DOHH2 (cell line): ENCODE measurements at regions not wholly inside any gene's neighbourhood (a gene's known extent, or its start where the extent isn't known, plus 50 kb on each side); places are given as distances from the start of the nearest gene placed in this dataset.

Source experiments
- H3F3A ChIP-seq: fragments of 200-600 bp; sonication (generic), shearing (Covaris generic); 2 replicates; pipeline ENCODE4 v1.6.0; 2016; ENCODE audit warnings: antibody characterized with exemption, mild to moderate bottlenecking; ENCODE audit not compliant: control insufficient read depth, insufficient read depth
- H3K27ac ChIP-seq: fragments of 200-600 bp; sonication (generic); 2 replicates; pipeline ENCODE4 v1.5.1; 2014; ENCODE audit warnings: low read depth, mild to moderate bottlenecking, low read length, moderate library complexity
- H3K27me3 ChIP-seq: fragments of 200-600 bp; sonication (generic); 2 replicates; pipeline ENCODE4 v1.6.1; 2014; ENCODE audit warnings: mild to moderate bottlenecking, low read length, mixed read lengths; ENCODE audit not compliant: control insufficient read depth
- H3K36me3 ChIP-seq: fragments of 200-600 bp; sonication (generic); 2 replicates; pipeline ENCODE4 v1.6.1; 2014; ENCODE audit warnings: mild to moderate bottlenecking, low read length, moderate library complexity, mixed read lengths; ENCODE audit not compliant: control insufficient read depth
- H3K4me1 ChIP-seq: fragments of 200-600 bp; sonication (generic); 2 replicates; pipeline ENCODE4 v1.6.1; 2014; ENCODE audit warnings: mild to moderate bottlenecking, low read length, mixed read lengths; ENCODE audit not compliant: control insufficient read depth
- H3K4me2 ChIP-seq: fragments of 200-600 bp; sonication (generic); 2 replicates; pipeline ENCODE4 v1.6.0; 2014; ENCODE audit warnings: mild to moderate bottlenecking, low read length, moderate library complexity
- H3K4me3 ChIP-seq: fragments of 200-600 bp; sonication (generic); 2 replicates; pipeline ENCODE4 v1.5.1; 2014; ENCODE audit warnings: mild to moderate bottlenecking, low read length, mixed read lengths
- H3K79me2 ChIP-seq: fragments of 200-600 bp; sonication (generic); 2 replicates; pipeline ENCODE4 v1.6.1; 2014; ENCODE audit warnings: mild to moderate bottlenecking, low read length, mixed read lengths; ENCODE audit not compliant: control insufficient read depth
- H3K9me2 ChIP-seq: fragments of 200-600 bp; sonication (generic); replicated peaks from 2 replicates; pipeline ENCODE4 v1.6.1; 2014; ENCODE audit warnings: mild to moderate bottlenecking, low read length, mixed read lengths; ENCODE audit not compliant: control insufficient read depth
- H3K9me3 ChIP-seq: fragments of 200-600 bp; sonication (generic); 2 replicates; pipeline ENCODE4 v1.6.1; 2014; ENCODE audit warnings: antibody characterized with exemption, low read length, mixed read lengths; ENCODE audit not compliant: control insufficient read depth, insufficient read depth
- H4K20me1 ChIP-seq: fragments of 200-600 bp; sonication (generic); 2 replicates; pipeline ENCODE4 v1.6.0; 2014; ENCODE audit warnings: low read depth, mild to moderate bottlenecking, antibody characterized with exemption, low read length, moderate library complexity; ENCODE audit not compliant: control insufficient read depth, insufficient read depth
- CTCF ChIP-seq: fragments of 200-600 bp; sonication (generic); IDR thresholded peaks from one replicate; pipeline ENCODE4 v1.5.1; 2014; ENCODE audit warnings: antibody characterized with exemption, mild to moderate bottlenecking, low read depth, low read length; ENCODE audit not compliant: poor library complexity, severe bottlenecking
- EZH2phosphoT487 ChIP-seq: fragments of 200-600 bp; sonication (generic); IDR thresholded peaks from 2 replicates; pipeline ENCODE4 v1.6.1; 2017; ENCODE audit warnings: borderline replicate concordance, mild to moderate bottlenecking, antibody characterized with exemption, low read length, moderate library complexity, mixed read lengths

GRCh38 chr12:92046557-92047392 is 98.9 kb downstream of the BTG1 start:
- H3K4me1 ChIP-seq = no peaks in the 10 kb centered on the region
- no peaks in the 10 kb centered on the region for H3K27me3 ChIP-seq
- H3K4me2 ChIP-seq = no peak overlapping the region
- no peaks in the 10 kb centered on the region for H4K20me1 ChIP-seq
- no peaks in the 10 kb centered on the region for H3K9me3 ChIP-seq
- H3K36me3 ChIP-seq = no peaks in the 10 kb centered on the region
- no peaks in the 10 kb centered on the region for H3F3A ChIP-seq
- H3K9me2 ChIP-seq = no peaks in the 10 kb centered on the region
- TF ChIP-seq CTCF = no peak
- no peak for TF ChIP-seq EZH2phosphoT487
- H3K4me3 ChIP-seq = no peak overlapping the region
- no peaks in the 10 kb centered on the region for H3K79me2 ChIP-seq
- no peak overlapping the region for H3K27ac ChIP-seq

GRCh38 chr12:92045852-92046251 is 99.8 kb downstream of the BTG1 start:
- Histone ChIP-seq H3K9me2 (no peaks in the 10 kb centered on the region), H3K27ac (no peak overlapping the region), H3K9me3 (no peaks in the 10 kb centered on the region), H3K4me2 (no peak overlapping the region), H3K79me2 (no peaks in the 10 kb centered on the region), H3K4me1 (no peaks in the 10 kb centered on the region), H3K27me3 (no peaks in the 10 kb centered on the region), H3F3A (no peaks in the 10 kb centered on the region), H3K36me3 (no peaks in the 10 kb centered on the region), H3K4me3 (no peak overlapping the region), H4K20me1 (no peaks in the 10 kb centered on the region)
- no peak for TF ChIP-seq CTCF
- TF ChIP-seq EZH2phosphoT487 = no peak

GRCh38 chr12:92044435-92044834 is 101.2 kb downstream of the BTG1 start:
- Histone ChIP-seq H3K4me1 (no peaks in the 10 kb centered on the region), H3F3A (no peaks in the 10 kb centered on the region), H3K4me3 (no peak overlapping the region), H3K27ac (no peak overlapping the region), H4K20me1 (no peaks in the 10 kb centered on the region), H3K36me3 (no peaks in the 10 kb centered on the region), H3K9me3 (no peaks in the 10 kb centered on the region), H3K4me2 (no peak overlapping the region), H3K79me2 (no peaks in the 10 kb centered on the region), H3K27me3 (no peaks in the 10 kb centered on the region), H3K9me2 (no peaks in the 10 kb centered on the region)
- no peak for TF ChIP-seq EZH2phosphoT487
- TF ChIP-seq CTCF = no peak
